Nucleus accumbens (tissue), 56 donors: ENCODE measurements at regions not wholly inside any gene's neighbourhood (a gene's known extent, or its start where the extent isn't known, plus 50 kb on each side); places are given as distances from the start of the nearest gene placed in this dataset.
"Not testable (repeated sequence)": the region's sequence is repeated elsewhere in the genome, so short reads cannot be mapped to it uniquely, and the experiment has no call there.

Source experiments
- DNase-seq, 56 donors: peaks; one replicate each; lab custom pipeline; 2025; lab: John Stamatoyannopoulos, UW

- DNase-seq: not testable (repeated sequence)
Observed at GRCh38 chr7:76971201-76971600, 61.0 kb downstream of the SPDYE17 start.

GRCh38 chr7:76969892-76970291, 62.3 kb downstream of the SPDYE17 start:
- DNase-seq: not testable (repeated sequence)

- DNase-seq: not testable (repeated sequence)
Observed at GRCh38 chr7:76965731-76966548, 66.2 kb downstream of the SPDYE17 start.

GRCh38 chr7:76964050-76964449, 68.1 kb downstream of the SPDYE17 start:
- not testable (repeated sequence) for DNase-seq

GRCh38 chr7:76963061-76963460, 69.1 kb downstream of the SPDYE17 start:
- DNase-seq: not testable (repeated sequence)

GRCh38 chr7:76960400-76960986, 71.7 kb downstream of the SPDYE17 start:
- DNase-seq: not testable (repeated sequence)

- not testable (repeated sequence) for DNase-seq
Observed at GRCh38 chr7:76959573-76960399, 72.4 kb downstream of the SPDYE17 start.

- not testable (repeated sequence) for DNase-seq
Observed at GRCh38 chr7:76956531-76956930, 75.6 kb downstream of the SPDYE17 start.

GRCh38 chr7:76955124-76955523, 77.0 kb downstream of the SPDYE17 start:
- DNase-seq: not testable (repeated sequence)

- not testable (repeated sequence) for DNase-seq
Observed at GRCh38 chr7:76944603-76945002, 87.6 kb downstream of the SPDYE17 start.

GRCh38 chr7:76941809-76942765, 90.1 kb downstream of the SPDYE17 start:
- not testable (repeated sequence) for DNase-seq

- not testable (repeated sequence) for DNase-seq
Observed at GRCh38 chr7:76937781-76938180, 94.4 kb downstream of the SPDYE17 start.

GRCh38 chr7:76937330-76937729, 94.8 kb downstream of the SPDYE17 start:
- not testable (repeated sequence) for DNase-seq

GRCh38 chr7:76936346-76936745, 95.8 kb downstream of the SPDYE17 start:
- not testable (repeated sequence) for DNase-seq

GRCh38 chr7:76934711-76935110, 97.5 kb downstream of the SPDYE17 start:
- DNase-seq: not testable (repeated sequence)

GRCh38 chr7:76932957-76933356, 99.2 kb downstream of the SPDYE17 start:
- DNase-seq: not testable (repeated sequence)

GRCh38 chr7:76931441-76931840, 100.7 kb downstream of the SPDYE17 start:
- DNase-seq: not testable (repeated sequence)

- not testable (repeated sequence) for DNase-seq
Observed at GRCh38 chr7:76930416-76930815, 101.7 kb downstream of the SPDYE17 start.

- DNase-seq: not testable (repeated sequence)
Observed at GRCh38 chr7:76928751-76929150, 103.4 kb downstream of the SPDYE17 start.
